ENCODE measurements at regions not wholly inside any gene's neighbourhood (a gene's known extent, or its start where the extent isn't known, plus 50 kb on each side); places are given as distances from the start of the nearest gene placed in this dataset.

GRCh38 chr3:137171834-137172603, 214.2 kb downstream of the IL20RB start:
- H3K36me3 ChIP-seq = no peaks in the 10 kb centered on the region
- no peaks in the 10 kb centered on the region for H3K9me3 ChIP-seq (ENCODE audit: low read depth)
- DNase-seq (ENCODE audit: low read depth in 1 of 2, low spot score in 1 of 2) = no peak
- H3K4me1 ChIP-seq (ENCODE audit: low read depth) = no peaks in the 10 kb centered on the region
- no peak overlapping the region for H3K27ac ChIP-seq
- TF ChIP-seq CTCF (IDR thresholded peaks at IDR 0.05; ENCODE audit: low read depth, low read length) = no peak
- H3K4me3 ChIP-seq = no peak overlapping the region
- H3K27me3 ChIP-seq = no peaks in the 10 kb centered on the region

GRCh38 chr3:137172728-137173127, 214.9 kb downstream of the IL20RB start:
- TF ChIP-seq CTCF (IDR thresholded peaks at IDR 0.05; ENCODE audit: low read depth, low read length) = no peak
- Histone ChIP-seq H3K4me1 (ENCODE audit: low read depth) (no peaks in the 10 kb centered on the region), H3K4me3 (no peak overlapping the region), H3K27ac (no peak overlapping the region), H3K9me3 (ENCODE audit: low read depth) (no peaks in the 10 kb centered on the region), H3K27me3 (no peaks in the 10 kb centered on the region), H3K36me3 (no peaks in the 10 kb centered on the region)
- DNase-seq (ENCODE audit: low read depth in 1 of 2, low spot score in 1 of 2) = no peak

GRCh38 chr3:137174514-137174913, 216.7 kb downstream of the IL20RB start:
- H3K27me3 ChIP-seq = no peaks in the 10 kb centered on the region
- no peak overlapping the region for H3K4me3 ChIP-seq
- H3K27ac ChIP-seq = no peak overlapping the region
- no peaks in the 10 kb centered on the region for H3K4me1 ChIP-seq (ENCODE audit: low read depth)
- TF ChIP-seq CTCF (IDR thresholded peaks at IDR 0.05; ENCODE audit: low read depth, low read length) = no peak
- no peaks in the 10 kb centered on the region for H3K9me3 ChIP-seq (ENCODE audit: low read depth)
- DNase-seq (ENCODE audit: low read depth in 1 of 2, low spot score in 1 of 2) = no peak
- no peaks in the 10 kb centered on the region for H3K36me3 ChIP-seq

- Histone ChIP-seq H3K4me3 (no peak overlapping the region), H3K27ac (no peak overlapping the region), H3K9me3 (ENCODE audit: low read depth) (no peaks in the 10 kb centered on the region), H3K4me1 (ENCODE audit: low read depth) (no peaks in the 10 kb centered on the region), H3K27me3 (no peaks in the 10 kb centered on the region), H3K36me3 (no peaks in the 10 kb centered on the region)
- no peak for DNase-seq (ENCODE audit: low read depth in 1 of 2, low spot score in 1 of 2)
- TF ChIP-seq CTCF (IDR thresholded peaks at IDR 0.05; ENCODE audit: low read depth, low read length) = no peak
Measured at GRCh38 chr3:137180220-137180619, 222.4 kb downstream of the IL20RB start.

GRCh38 chr3:137191133-137191923, 233.5 kb downstream of the IL20RB start:
- DNase-seq (ENCODE audit: low read depth in 1 of 2, low spot score in 1 of 2) = no peak
- Histone ChIP-seq H3K4me1 (ENCODE audit: low read depth) (no peaks in the 10 kb centered on the region), H3K4me3 (no peak overlapping the region), H3K36me3 (no peaks in the 10 kb centered on the region), H3K9me3 (ENCODE audit: low read depth) (no peaks in the 10 kb centered on the region), H3K27me3 (no peaks in the 10 kb centered on the region), H3K27ac (no peak overlapping the region)
- TF ChIP-seq CTCF (IDR thresholded peaks at IDR 0.05; ENCODE audit: low read depth, low read length) = no peak
